IMR-90 (cell line): ENCODE measurements at regions not wholly inside any gene's neighbourhood (a gene's known extent, or its start where the extent isn't known, plus 50 kb on each side); places are given as distances from the start of the nearest gene placed in this dataset.
A peak's percentile ranks its signal among the peaks of the same experiment; 100 is the strongest.

Experiments
- ATAC-seq: fragments of 200-7000 bp; cut with Tn5 transposase; 2 replicates; pipeline ENCODE4 v1.9.1; 2020; ENCODE audit warnings: low read depth, mild to moderate bottlenecking, moderate library complexity
- BruUV-seq: library from RNA; stranded (reverse); fragments of 400-500 nt; replicated peaks from 2 replicates; lab custom pipeline; 2021; lab: Mats Ljungman, UMichigan
- CTCF ChIA-PET: fragments of 300-600 bp; formaldehyde crosslinking; extraction: SDS; loops from one replicate; lab custom pipeline; 2021; ENCODE audit warnings: antibody characterized with exemption; lab: Yijun Ruan, JAX
- POLR2A ChIA-PET: fragments of 300-600 bp; sonication (Branson Sonifier 250); formaldehyde crosslinking; loops from one replicate; lab custom pipeline; 2022; ENCODE audit warnings: antibody characterized with exemption; ENCODE audit not compliant: unreplicated experiment; lab: Charles Lee
- DNase-seq: peaks from one replicate; pipeline ENCODE4 v3.0.0; 2013
- H2AFZ ChIP-seq: replicated peaks from 2 replicates; pipeline ENCODE3; 2013; ENCODE audit warnings: low read length, mild to moderate bottlenecking; ENCODE audit not compliant: poor library complexity
- H2AK5ac ChIP-seq: 2 replicates; pipeline ENCODE4 v1.6.1; 2013; ENCODE audit warnings: low read depth, low read length, inconsistent platforms
- H2AK9ac ChIP-seq: replicated peaks from 2 replicates; pipeline ENCODE3; 2013; ENCODE audit warnings: mild to moderate bottlenecking, low read depth, low read length, moderate library complexity; ENCODE audit not compliant: poor library complexity
- H2BK120ac ChIP-seq: 2 replicates; pipeline ENCODE4 v1.6.1; 2013; ENCODE audit warnings: low read depth, low read length, inconsistent platforms
- H2BK15ac ChIP-seq: 3 replicates; pipeline ENCODE4 v1.6.1; 2013; ENCODE audit warnings: low read depth, low read length, inconsistent platforms
- H2BK20ac ChIP-seq: 2 replicates; pipeline ENCODE4 v1.6.1; 2013; ENCODE audit warnings: low read depth, mild to moderate bottlenecking, inconsistent platforms, low read length, moderate library complexity
- H2BK5ac ChIP-seq: 2 replicates; pipeline ENCODE4 v1.6.1; 2013; ENCODE audit warnings: mild to moderate bottlenecking, low read depth, low read length, inconsistent platforms; ENCODE audit not compliant: poor library complexity, severe bottlenecking
- H3K14ac ChIP-seq: replicated peaks from 2 replicates; pipeline ENCODE4 v1.6.1; 2013; ENCODE audit warnings: low read depth, low read length, inconsistent platforms
- H3K18ac ChIP-seq: 2 replicates; pipeline ENCODE4 v1.6.1; 2013; ENCODE audit warnings: low read depth, low read length, control low read depth
- H3K23ac ChIP-seq: 2 replicates; pipeline ENCODE4 v1.6.1; 2013; ENCODE audit warnings: low read depth, low read length, inconsistent platforms
- H3K27ac ChIP-seq: 2 replicates; pipeline ENCODE4 v1.5.1; 2013; ENCODE audit warnings: mild to moderate bottlenecking, control low read depth, low read length; ENCODE audit not compliant: insufficient read depth
- H3K27me3 ChIP-seq: 2 replicates; pipeline ENCODE4 v1.6.1; 2013; ENCODE audit warnings: low read length; ENCODE audit not compliant: control insufficient read depth, insufficient read depth
- H3K36me3 ChIP-seq: 2 replicates; pipeline ENCODE4 v1.6.1; 2013; ENCODE audit warnings: low read length, mixed read lengths; ENCODE audit not compliant: control insufficient read depth, insufficient read depth
- H3K4ac ChIP-seq: 2 replicates; pipeline ENCODE4 v1.6.1; 2013; ENCODE audit warnings: low read depth, low read length, inconsistent platforms
- H3K4me1 ChIP-seq: 2 replicates; pipeline ENCODE4 v1.6.1; 2013; ENCODE audit warnings: low read length, mixed read lengths; ENCODE audit not compliant: control insufficient read depth, insufficient read depth
- H3K4me2 ChIP-seq: 2 replicates; pipeline ENCODE4 v1.6.1; 2013; ENCODE audit warnings: low read depth, mild to moderate bottlenecking, control low read depth, low read length, moderate library complexity
- H3K4me3 ChIP-seq: 2 replicates; pipeline ENCODE4 v1.5.1; 2013; ENCODE audit warnings: low read depth, mild to moderate bottlenecking, control low read depth, low read length, moderate library complexity; ENCODE audit not compliant: insufficient read depth
- H3K56ac ChIP-seq: 2 replicates; pipeline ENCODE4 v1.6.1; 2013; ENCODE audit warnings: low read length, inconsistent platforms; ENCODE audit not compliant: insufficient read depth; ENCODE audit errors: extremely low read depth
- H3K79me1 ChIP-seq, 2 experiments: 2 replicates each; pipeline ENCODE4 v1.6.1; 2013; ENCODE audit warnings: low read length in 2 of 2, inconsistent platforms in 1 of 2, low read depth in 1 of 2
- H3K9ac ChIP-seq: 2 replicates; pipeline ENCODE4 v1.6.1; 2013; ENCODE audit warnings: low read depth, low read length, control low read depth
- H3K9me1 ChIP-seq: 2 replicates; pipeline ENCODE4 v1.6.1; 2013; ENCODE audit warnings: low read length, inconsistent platforms; ENCODE audit not compliant: insufficient read depth
- H3K9me3 ChIP-seq: 2 replicates; pipeline ENCODE4 v1.6.1; 2013; ENCODE audit warnings: low read length; ENCODE audit not compliant: control insufficient read depth, insufficient read depth
- H4K20me1 ChIP-seq: 2 replicates; pipeline ENCODE4 v1.6.1; 2013; ENCODE audit warnings: low read length, inconsistent platforms; ENCODE audit not compliant: insufficient read depth
- H4K5ac ChIP-seq: 2 replicates; pipeline ENCODE4 v1.6.1; 2013; ENCODE audit warnings: mild to moderate bottlenecking, low read depth, low read length, control low read depth
- H4K8ac ChIP-seq, 2 experiments: 2 replicates each; pipeline ENCODE4 v1.6.1; 2013; ENCODE audit warnings: low read depth in 2 of 2, low read length in 2 of 2, control low read depth in 1 of 2, inconsistent platforms in 1 of 2
- H4K91ac ChIP-seq: 2 replicates; pipeline ENCODE4 v1.6.1; 2013; ENCODE audit warnings: low read depth, low read length, inconsistent platforms; ENCODE audit not compliant: insufficient read depth
- CEBPB ChIP-seq: IDR thresholded peaks from 2 replicates; pipeline ENCODE4 v1.6.1; 2012; ENCODE audit warnings: low read depth, low read length, improper control_type of control experiment
- whole genome bisulfite sequencing, 2 experiments: methylation state at CpG; one replicate each; pipeline versions ENCODE4 v1.1.5 to v1.1.7; 2013; ENCODE audit warnings: missing lambda C conversion rate in 2 of 2; ENCODE audit not compliant: insufficient read length in 1 of 2; ENCODE audit errors: extremely low coverage in 2 of 2; 5-methylcytosine and 5-hydroxymethylcytosine counted together
- dilution Hi-C: fragments of 300-500 bp; cut with HindIII; formaldehyde crosslinking; loops from one replicate; pipeline ENCODE4 v1.14.3; 2018; ENCODE audit warnings: low sequenced_read_pairs; ENCODE audit not compliant: unreplicated experiment
- in situ Hi-C: fragments of 300-500 bp; cut with MboI; formaldehyde crosslinking; loops from 3 replicates; pipeline ENCODE4 v1.14.3; 2019; ENCODE audit warnings: low sequenced_read_pairs, inconsistent platforms, mixed read lengths
- intact Hi-C: fragments of 100-400 bp; cut with micrococcal nuclease; formaldehyde crosslinking; loops from 2 replicates; pipeline ENCODE4 v1.10.0; 2022

DNA sequence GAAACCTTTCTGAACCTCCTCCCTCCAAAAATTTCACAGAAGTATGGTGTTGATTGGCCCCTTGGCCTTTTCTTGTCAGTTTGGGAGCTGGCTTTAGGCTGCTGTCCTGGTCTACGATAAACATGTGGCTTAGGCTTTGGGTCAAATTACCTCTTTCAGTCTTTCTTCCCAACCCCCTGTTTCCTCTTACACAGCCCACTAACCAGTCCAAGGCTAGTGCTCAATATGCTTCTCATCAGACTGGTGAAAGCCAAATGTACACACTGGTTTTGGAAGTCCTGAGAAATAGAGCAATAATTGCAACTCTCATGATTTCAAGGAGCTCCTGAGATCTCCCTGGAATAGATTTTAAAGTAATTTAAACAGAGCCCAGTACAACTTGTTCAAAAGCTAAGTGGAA lies 933.7 kb upstream of the GJE1 start:
- H3K14ac ChIP-seq: no peak overlapping the region
- H3K23ac ChIP-seq: no peak overlapping the region
- peaks cover 3% of the 10 kb centered on the region for H3K9me1 ChIP-seq
- in situ Hi-C loops (no loop called here), dilution Hi-C loops (no loop called here), intact Hi-C loops (no loop called here)
- no peak overlapping the region for H2BK15ac ChIP-seq
- no peak overlapping the region for H2AK9ac ChIP-seq
- peak; percentile 90 for ATAC-seq
- H2BK5ac ChIP-seq: no peak overlapping the region
- H2BK20ac ChIP-seq: no peak overlapping the region
- H3K9me3 ChIP-seq: no peaks in the 10 kb centered on the region
- no peak overlapping the region for H3K4me3 ChIP-seq
- no CpG with 5 or more reads among the region's 1 CpG for whole genome bisulfite sequencing, 2 experiments
- H4K20me1 ChIP-seq: no peaks in the 10 kb centered on the region
- no peaks in the 10 kb centered on the region for H3K27me3 ChIP-seq
- no peak overlapping the region for H3K56ac ChIP-seq
- no peak overlapping the region for H3K18ac ChIP-seq
- H3K36me3 ChIP-seq: no peaks in the 10 kb centered on the region
- no peak overlapping the region for H3K4me2 ChIP-seq
- no peak overlapping the region for H2AFZ ChIP-seq
- H2BK120ac ChIP-seq: no peak overlapping the region
- no peak overlapping the region for H3K4ac ChIP-seq
- DNase-seq: peak; percentile 76
- H4K91ac ChIP-seq: no peak overlapping the region
- ChIA-PET POLR2A (no interaction called here), CTCF (no interaction called here)
- BruUV-seq: no TSS peak
- H4K5ac ChIP-seq: no peak overlapping the region
- H2AK5ac ChIP-seq: no peak overlapping the region
- no peak overlapping the region for H4K8ac ChIP-seq
- no peaks in the 10 kb centered on the region for H3K79me1 ChIP-seq
- H3K27ac ChIP-seq: no peak overlapping the region
- no peak for TF ChIP-seq CEBPB
- no peaks in the 10 kb centered on the region; the same call in 1 of the 2 replicates for H3K4me1 ChIP-seq
- no peak overlapping the region for H3K9ac ChIP-seq
